Heart left ventricle (tissue), 13 donors: ENCODE measurements at regions not wholly inside any gene's neighbourhood (a gene's known extent, or its start where the extent isn't known, plus 50 kb on each side); places are given as distances from the start of the nearest gene placed in this dataset.

Experiments
- POLR2A ChIP-seq, 2 donors: fragments of 450-650 bp; IDR thresholded peaks; one replicate each; pipeline ENCODE4 v1.6.1; 2017; ENCODE audit warnings: antibody characterized with exemption in 2 of 2, mild to moderate bottlenecking in 2 of 2, moderate library complexity in 2 of 2
- TF ChIP-seq, protein P1 (sequence below), 12 donors: fragments of 200-600 bp; sonication (generic) in 4 of 12; IDR thresholded peaks; one replicate each; pipeline versions ENCODE4 v1.5.0 to v1.8.0; 2018 to 2022; ENCODE audit warnings: antibody characterized with exemption in 12 of 12, mild to moderate bottlenecking in 5 of 12
- donor health status: ischemic (EF 13 %, LVEDD 7.1; RV severe dilation, severe dysfunction).
- donor health status: DM: no; HTN: yes; CAD: no.
- donor health status: DM: no; HTN: no; CAD: no.
- donor health status: ischemic (EF 25% LVEDD 6.9; RV normal size, moderate dysfunction).
- donor health status: ischemic (EF 25% LVEDD 5.7; RV mildly dilated, moderate dysfunction).
- donor health status: ischemic (EF 35%, LVEDD 5.7; RV mildly dilated, moderate dysfunction).
- donor health status: nonischemic (EF 11% LVEDD 7.7; RV severe dilation, severe dysfunction).
- donor health status: DM: yes; HTN: yes; CAD: no.
- donor health status: PGD.
- donor health status: ischemic (EF 29% LVEDD 5.4; RV normal size, mild dysfunction).
- donor health status: nonischemic (EF 23%, LVEDD 6.1; RV moderate dilation, normal function).

DNA sequence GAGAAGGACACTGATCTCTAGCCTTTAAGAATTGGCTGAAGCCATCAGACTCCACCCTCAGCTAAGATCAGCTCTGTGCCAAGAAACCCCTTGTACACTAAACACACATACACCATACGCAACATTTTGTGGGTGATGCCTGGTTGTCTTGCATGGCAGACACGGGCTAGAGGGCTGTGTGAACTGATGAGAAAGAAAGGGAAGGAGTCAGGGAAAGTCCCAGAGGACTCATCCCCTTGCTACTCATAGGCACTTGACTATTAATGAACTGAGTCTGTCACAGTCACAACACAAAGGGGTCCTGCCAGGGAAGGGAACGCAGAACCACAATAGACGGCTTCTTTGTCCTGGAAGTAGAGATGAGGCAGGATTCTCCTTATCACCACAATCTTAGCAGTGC, 80.8 kb downstream of the EMP1 start:
- TF ChIP-seq, protein P1, sequence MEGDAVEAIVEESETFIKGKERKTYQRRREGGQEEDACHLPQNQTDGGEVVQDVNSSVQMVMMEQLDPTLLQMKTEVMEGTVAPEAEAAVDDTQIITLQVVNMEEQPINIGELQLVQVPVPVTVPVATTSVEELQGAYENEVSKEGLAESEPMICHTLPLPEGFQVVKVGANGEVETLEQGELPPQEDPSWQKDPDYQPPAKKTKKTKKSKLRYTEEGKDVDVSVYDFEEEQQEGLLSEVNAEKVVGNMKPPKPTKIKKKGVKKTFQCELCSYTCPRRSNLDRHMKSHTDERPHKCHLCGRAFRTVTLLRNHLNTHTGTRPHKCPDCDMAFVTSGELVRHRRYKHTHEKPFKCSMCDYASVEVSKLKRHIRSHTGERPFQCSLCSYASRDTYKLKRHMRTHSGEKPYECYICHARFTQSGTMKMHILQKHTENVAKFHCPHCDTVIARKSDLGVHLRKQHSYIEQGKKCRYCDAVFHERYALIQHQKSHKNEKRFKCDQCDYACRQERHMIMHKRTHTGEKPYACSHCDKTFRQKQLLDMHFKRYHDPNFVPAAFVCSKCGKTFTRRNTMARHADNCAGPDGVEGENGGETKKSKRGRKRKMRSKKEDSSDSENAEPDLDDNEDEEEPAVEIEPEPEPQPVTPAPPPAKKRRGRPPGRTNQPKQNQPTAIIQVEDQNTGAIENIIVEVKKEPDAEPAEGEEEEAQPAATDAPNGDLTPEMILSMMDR (IDR thresholded peaks at IDR 0.05): no peak
- TF ChIP-seq POLR2A (IDR thresholded peaks at IDR 0.05): no peak
